GM11168 (cell line): ENCODE measurements at regions not wholly inside any gene's neighbourhood (a gene's known extent, or its start where the extent isn't known, plus 50 kb on each side); places are given as distances from the start of the nearest gene placed in this dataset.
"Not testable (repeated sequence)": the region's sequence is repeated elsewhere in the genome, so short reads cannot be mapped to it uniquely, and the experiment has no call there.

Experiments
- in situ Hi-C: fragments of 300-500 bp; cut with MboI; formaldehyde crosslinking; loops from one replicate; pipeline ENCODE4 v1.12.0; 2022; ENCODE audit warnings: low sequenced_read_pairs; ENCODE audit not compliant: unreplicated experiment

DNA sequence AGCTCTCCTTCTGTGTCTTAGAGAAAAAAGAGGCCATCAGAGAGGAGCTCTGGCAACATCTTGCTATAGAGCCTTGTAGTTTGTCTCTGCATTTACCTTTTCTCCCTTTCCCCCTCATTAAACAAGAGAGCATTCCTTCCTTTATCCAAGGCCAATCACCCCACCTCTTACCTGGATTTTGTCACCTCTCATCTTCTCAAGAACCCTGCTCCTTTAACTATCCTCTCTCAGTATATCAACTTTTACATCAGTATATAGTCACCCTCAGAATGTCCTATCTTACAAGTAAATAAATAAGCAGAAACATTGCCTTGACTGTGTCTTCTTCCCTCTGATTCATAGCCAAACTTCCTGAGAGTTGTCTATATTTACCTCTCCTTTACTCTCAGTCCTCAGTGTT is 105.0 kb upstream of the SLC38A2 start:
- in situ Hi-C loops, result no loop called here

GRCh38 chr12:46475972-46476645 is 103.5 kb upstream of the SLC38A2 start:
- in situ Hi-C loops, result no loop called here

DNA sequence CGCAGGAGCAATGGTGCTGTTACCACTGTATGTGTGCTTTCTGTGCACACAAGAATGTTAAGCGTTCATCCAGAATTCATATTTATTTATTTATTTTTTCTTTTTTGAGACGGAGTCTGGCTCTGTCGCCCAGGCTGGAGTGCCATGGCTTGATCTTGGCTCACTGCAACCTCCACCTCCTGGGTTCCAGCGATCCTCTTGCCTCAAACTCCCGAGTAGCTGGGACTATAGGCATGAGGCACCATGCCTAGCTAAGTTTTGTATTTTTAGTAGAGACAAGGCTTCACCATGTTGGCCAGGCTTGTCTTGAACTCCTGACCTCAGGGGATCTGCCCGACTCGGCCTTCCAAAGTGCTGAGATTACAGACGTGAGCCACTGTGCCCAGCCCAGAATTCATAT is 101.8 kb upstream of the SLC38A2 start:
- in situ Hi-C loops, result not testable (repeated sequence)

DNA sequence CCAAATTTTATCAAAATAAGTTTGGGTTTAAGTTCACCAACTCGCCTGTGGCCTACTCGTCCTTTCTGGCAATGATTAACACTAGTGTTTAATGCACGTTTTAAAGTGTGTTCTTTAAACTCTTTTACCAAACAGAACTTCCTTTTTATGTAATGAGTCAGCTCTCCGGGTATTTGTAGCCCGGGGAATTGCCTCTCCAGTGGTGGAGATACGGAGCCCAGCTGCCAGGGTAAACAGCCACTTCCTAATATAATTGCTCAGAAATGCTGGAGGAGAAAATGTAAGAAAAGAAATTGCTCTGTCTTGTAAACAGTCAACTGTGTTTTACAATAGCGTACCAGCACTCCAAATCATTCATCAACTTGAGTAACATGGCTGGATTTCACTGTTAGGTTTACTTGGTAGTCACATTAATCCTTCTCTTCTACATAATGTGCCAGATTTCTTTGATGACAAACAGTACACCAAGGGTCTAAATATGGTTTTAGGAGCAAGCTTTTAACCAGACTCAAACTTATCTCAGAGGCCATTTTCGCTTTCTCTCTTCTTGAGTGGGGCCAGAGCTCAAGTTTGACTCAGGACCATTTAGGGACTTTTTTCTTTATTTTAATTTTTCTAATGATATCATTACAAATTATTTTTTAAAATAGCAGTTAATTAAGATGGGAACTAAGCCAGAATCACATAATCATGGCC is 101.2 kb upstream of the SLC38A2 start:
- in situ Hi-C loops, result no loop called here

DNA sequence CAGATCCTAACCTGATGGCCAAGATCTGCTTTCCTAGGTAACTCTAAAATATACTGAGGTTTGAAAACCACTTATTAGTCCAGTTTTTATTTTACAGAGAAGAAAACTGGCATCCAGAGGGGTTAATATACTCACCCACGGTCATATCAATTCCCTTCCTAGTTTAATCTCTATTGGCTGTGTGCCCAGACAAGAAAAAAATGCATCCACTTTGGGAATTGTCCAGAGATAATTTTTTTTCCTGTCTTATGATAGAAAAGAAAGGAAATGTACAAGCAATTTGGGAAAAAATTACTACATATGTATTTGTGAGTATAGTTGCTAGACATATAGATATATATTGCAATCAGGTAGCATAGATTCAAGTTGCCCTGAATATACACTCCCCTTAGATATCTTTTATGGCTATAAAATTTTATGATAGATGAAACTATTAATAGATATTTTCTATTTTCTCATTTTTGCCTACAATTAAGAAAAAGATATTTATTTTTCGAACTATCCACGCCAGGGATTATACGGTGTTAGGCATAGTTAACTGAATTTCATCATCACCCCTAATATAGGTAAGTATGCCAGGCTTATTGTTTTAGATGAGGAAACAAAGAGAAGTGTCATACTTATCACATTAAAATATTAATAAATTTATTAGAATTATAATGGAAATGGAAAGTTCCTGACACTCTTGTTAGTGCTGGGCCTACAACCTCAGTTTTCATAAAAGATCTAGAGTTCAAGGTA is 100.5 kb upstream of the SLC38A2 start:
- in situ Hi-C loops, result no loop called here

- in situ Hi-C loops, result no loop called here
Measured at GRCh38 chr12:46472144-46472705, 99.7 kb upstream of the SLC38A2 start.

GRCh38 chr12:46471404-46471803 is 98.8 kb upstream of the SLC38A2 start:
- in situ Hi-C loops, result no loop called here

GRCh38 chr12:46470975-46471374 is 98.4 kb upstream of the SLC38A2 start:
- in situ Hi-C loops, result no loop called here

GRCh38 chr12:46470036-46470627 is 97.6 kb upstream of the SLC38A2 start:
- in situ Hi-C loops, result no loop called here

- in situ Hi-C loops, result no loop called here
Measured at GRCh38 chr12:46468813-46469212, 96.2 kb upstream of the SLC38A2 start.

- in situ Hi-C loops, result no loop called here
Measured at GRCh38 chr12:46468160-46468559, 95.6 kb upstream of the SLC38A2 start.

- in situ Hi-C loops, result no loop called here
Measured at GRCh38 chr12:46465307-46465706, 92.7 kb upstream of the SLC38A2 start.

GRCh38 chr12:46464863-46465262 is 92.3 kb upstream of the SLC38A2 start:
- in situ Hi-C loops, result no loop called here

DNA sequence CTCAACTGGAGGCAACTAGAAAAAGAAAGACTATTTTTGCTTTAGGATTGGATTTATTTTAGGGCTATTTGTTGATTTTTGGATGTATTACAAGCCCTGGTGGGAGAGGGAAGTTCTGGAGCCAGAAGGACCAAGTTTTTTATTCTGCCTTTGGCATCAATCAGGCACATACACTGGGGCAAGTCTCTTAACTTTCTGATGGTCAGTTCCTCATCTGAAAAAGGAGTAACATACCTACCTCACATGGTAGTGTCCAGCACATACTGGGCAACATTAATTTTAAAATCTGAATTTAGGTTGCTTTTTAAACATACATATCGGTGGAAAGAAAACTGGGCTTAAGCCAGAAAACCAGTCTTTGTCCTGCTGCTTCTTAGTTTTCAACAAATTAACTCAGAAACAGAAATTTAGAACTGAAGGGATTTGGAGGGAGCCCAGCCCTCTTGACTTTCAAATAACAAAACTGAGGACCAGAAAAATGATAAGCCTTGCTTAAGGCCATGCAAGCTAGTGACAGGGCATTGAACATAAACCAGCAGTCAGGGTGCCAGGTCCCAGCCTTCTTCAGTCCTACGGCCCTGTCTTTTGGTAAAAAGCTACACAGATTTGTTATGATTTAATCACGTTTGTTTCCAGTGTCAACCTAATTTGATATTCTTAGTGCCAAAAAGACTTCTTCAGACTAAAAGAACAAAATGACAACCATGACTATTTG is 90.2 kb upstream of the SLC38A2 start:
- in situ Hi-C loops, result no loop called here

DNA sequence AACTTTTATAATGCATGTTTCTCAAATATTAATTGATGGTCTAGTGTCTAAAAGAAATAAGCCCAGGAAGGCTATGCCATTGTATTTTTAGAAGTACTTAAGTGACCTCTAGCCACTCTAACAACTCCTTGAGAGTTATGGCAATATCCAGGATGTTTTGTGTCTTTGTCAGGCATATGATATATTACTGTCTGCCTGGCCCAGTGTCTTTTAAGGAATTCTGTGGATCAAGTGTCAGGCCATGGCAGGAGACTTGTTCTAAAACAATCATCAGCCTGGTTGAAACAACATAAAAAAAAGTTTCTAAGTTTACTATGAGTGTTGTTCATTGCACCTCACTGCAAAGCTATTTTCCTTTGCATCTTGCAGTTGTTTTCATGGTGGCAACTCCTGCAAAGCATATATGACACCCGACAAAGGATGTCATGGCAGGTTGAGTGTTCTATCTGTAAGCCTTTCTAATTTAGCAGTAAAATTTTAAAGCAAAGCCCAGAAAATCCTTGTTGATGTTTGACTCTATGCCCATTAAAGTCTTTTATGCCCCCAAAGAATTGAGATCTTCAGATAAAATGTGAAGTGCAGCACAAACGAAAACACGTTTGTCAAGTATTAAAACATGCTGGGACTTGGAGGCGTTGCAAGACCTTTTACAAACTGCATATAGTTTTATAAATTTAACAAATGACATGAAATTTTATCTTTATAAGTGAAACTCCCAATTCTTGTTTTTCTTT is 89.5 kb upstream of the SLC38A2 start:
- in situ Hi-C loops, result no loop called here

GRCh38 chr12:46461459-46461858 is 88.9 kb upstream of the SLC38A2 start:
- in situ Hi-C loops, result no loop called here

DNA sequence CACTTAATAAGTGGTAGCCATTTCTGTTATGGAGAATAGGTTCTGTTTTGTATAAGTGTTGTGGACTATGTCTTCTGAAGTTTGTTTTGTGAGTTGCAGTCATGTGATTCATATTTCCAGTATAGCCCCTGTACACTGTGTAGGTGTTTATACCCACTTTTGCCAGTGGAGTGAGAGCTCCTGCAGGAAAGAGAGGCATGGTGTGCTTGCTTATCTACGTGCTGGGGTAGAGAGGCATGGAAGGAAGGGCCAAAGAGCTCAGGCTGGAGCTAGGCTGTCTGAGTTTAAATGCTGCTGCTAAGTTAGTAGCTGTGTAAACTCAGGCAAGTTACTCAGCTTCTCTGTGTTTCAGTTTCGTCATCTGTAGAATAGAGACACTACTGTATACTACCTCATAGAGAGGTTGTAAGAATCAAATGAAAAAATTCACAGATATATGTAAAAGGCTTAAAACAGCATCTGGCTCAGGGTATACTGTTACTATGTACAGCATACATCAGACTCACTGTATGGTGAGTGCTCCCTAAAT is 88.2 kb upstream of the SLC38A2 start:
- in situ Hi-C loops, result no loop called here

DNA sequence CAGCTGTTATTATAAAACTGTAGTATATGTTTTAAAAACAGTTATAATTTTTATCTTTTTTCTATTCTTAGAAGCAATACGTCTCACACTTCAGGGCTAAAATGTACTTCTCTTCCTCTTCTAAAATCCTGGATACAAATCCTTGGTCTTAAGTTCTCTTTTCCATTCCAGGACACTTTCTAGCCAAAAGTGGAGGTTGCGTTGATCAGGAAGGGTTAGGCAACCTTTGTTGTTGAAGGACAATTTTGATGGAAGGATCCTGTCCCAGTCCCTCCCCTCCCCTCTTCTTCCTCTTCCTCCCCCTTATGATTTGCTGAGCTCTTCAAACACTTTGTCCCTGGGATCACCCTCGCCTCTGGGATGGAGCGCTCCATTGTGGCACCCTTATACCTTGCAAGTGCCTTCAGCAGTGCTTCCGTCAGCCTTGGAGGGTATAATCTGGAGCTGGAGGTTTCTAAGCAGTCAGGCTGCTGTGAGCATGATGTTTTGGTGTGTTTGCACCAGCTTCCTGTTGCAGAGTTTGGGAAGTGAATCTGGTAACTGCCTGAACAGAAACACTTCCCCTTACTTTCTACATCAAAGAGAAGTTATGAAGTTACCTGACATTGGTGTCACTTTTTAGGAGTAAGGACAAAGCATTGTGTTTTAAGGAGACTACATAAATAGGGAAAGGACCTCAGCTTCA is 87.4 kb upstream of the SLC38A2 start:
- in situ Hi-C loops, result no loop called here

DNA sequence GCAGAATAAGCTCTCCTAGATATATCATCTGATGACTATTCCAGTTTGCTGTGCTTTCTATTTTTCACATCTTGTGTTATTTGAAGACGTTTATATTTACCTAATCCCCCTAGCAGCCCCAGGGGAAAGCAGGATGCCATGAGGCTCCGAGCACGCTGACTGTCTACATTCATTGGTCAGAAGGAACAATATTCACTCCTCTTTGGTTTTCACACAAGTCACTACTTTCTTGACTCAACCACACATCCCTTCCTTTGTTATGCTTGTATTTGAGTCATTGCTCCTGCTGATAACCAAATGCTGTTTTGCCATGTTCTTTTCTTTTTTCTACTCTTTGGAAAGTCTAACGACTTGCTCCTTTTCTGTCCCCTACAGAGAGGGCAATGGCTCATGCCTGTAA is 86.5 kb upstream of the SLC38A2 start:
- in situ Hi-C loops, result no loop called here
